SIG-M5 treated with dmso at 0.1 percent for 504 hours (cell line): ENCODE measurements at regions not wholly inside any gene's neighbourhood (a gene's known extent, or its start where the extent isn't known, plus 50 kb on each side); places are given as distances from the start of the nearest gene placed in this dataset.
"Not testable (repeated sequence)": the region's sequence is repeated elsewhere in the genome, so short reads cannot be mapped to it uniquely, and the experiment has no call there.

Experiments used
- DNase-seq: peaks from one replicate; lab custom pipeline; 2025; ENCODE audit not compliant: unreplicated experiment; lab: John Stamatoyannopoulos, UW

- DNase-seq: no peak
Observed at GRCh38 chr6:144675231-144675861, 390.2 kb downstream of the UTRN start.

GRCh38 chr6:144676310-144676709 is 391.2 kb downstream of the UTRN start:
- not testable (repeated sequence) for DNase-seq

GRCh38 chr6:144677263-144677662 is 392.1 kb downstream of the UTRN start:
- not testable (repeated sequence) for DNase-seq

GRCh38 chr6:144678844-144679243 is 393.7 kb downstream of the UTRN start:
- no peak for DNase-seq

GRCh38 chr6:144681334-144681733 is 396.2 kb downstream of the UTRN start:
- DNase-seq: no peak

- DNase-seq: no peak
Observed at GRCh38 chr6:144683216-144684070, 398.3 kb downstream of the UTRN start.

GRCh38 chr6:144688713-144689112 is 403.6 kb downstream of the UTRN start:
- no peak for DNase-seq

- no peak for DNase-seq
Observed at GRCh38 chr6:144689503-144690040, 404.4 kb downstream of the UTRN start.

- DNase-seq: no peak
Observed at GRCh38 chr6:144690133-144690532, 405.0 kb downstream of the UTRN start.

- DNase-seq: no peak
Observed at GRCh38 chr6:144690666-144691065, 405.5 kb downstream of the UTRN start.

GRCh38 chr6:144692050-144692449 is 406.9 kb downstream of the UTRN start:
- not testable (repeated sequence) for DNase-seq

- DNase-seq: peak; percentile 11
Observed at GRCh38 chr6:144695858-144696533, 410.9 kb downstream of the UTRN start.

- DNase-seq: no peak
Observed at GRCh38 chr6:144696610-144697368, 411.7 kb downstream of the UTRN start.

GRCh38 chr6:144697369-144697760 is 412.2 kb downstream of the UTRN start:
- DNase-seq: no peak

GRCh38 chr6:144697801-144698200 is 412.7 kb downstream of the UTRN start:
- no peak for DNase-seq

GRCh38 chr6:144702781-144703180 is 417.6 kb downstream of the UTRN start:
- no peak for DNase-seq

- no peak for DNase-seq
Observed at GRCh38 chr6:144710207-144710606, 425.1 kb downstream of the UTRN start.

- no peak for DNase-seq
Observed at GRCh38 chr6:144711661-144712060, 426.5 kb downstream of the UTRN start.

GRCh38 chr6:144712541-144712940 is 427.4 kb downstream of the UTRN start:
- no peak for DNase-seq

GRCh38 chr6:144714021-144714712 is 429.0 kb downstream of the UTRN start:
- no peak for DNase-seq
